ENCODE measurements at regions not wholly inside any gene's neighbourhood (a gene's known extent, or its start where the extent isn't known, plus 50 kb on each side); places are given as distances from the start of the nearest gene placed in this dataset.
"Not testable (repeated sequence)": the region's sequence is repeated elsewhere in the genome, so short reads cannot be mapped to it uniquely, and the experiment has no call there.

DNA sequence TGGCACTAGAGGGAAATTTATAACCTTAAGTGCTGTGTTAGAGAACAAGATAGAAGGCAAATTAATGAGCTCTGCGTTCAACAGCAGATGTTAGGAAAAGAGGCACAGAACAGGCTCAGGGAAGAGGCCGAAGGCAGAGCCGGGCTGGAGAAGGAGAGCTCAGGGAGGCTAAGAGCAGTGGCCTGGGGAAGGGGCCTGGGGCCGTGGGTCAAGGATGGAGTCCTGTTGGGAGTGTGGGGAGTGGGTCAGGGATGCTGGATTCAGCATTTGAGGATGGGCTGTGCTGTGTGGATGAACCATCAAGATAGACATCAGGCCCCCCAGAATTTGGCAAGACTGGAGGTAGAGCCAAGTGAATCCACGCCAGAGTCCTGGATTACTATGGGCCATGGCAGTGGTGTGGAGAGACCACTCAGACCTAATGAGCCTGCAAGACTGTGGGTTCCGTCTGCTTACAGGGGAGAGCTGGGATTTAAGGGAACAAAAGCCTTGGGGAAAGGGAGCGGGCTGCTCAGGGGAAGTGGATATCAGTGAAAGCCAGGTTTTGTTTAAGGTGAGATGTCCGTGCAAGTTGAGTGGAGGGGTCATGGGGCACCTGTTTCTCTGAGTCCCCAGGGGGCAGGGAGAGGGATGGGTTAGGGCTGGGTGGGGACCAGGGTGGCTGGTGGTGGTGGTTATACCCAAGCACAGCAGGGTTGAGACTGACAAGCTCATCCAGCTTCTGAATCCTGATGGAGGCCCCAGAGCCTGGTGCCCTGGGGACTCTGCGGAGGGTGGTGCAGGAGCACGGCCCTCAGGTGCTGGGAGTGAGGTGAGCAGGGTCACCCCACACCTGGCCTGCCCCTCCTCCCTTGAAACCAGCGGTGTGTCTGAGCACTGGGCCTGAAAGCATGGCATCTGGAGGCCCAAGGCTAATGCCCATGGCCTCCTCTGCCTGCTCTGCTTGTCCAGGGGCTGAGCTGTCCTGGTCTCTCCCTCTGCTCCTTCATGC lies 101.7 kb downstream of the BMS1 start:
- 76% methylated on average over 10 of the region's 11 CpGs for WGBS (ENCODE audit: insufficient coverage)
- no peaks in the 10 kb centered on the region for H3K4me1 ChIP-seq (ENCODE audit: control insufficient read depth, insufficient read depth, low read length)

DNA sequence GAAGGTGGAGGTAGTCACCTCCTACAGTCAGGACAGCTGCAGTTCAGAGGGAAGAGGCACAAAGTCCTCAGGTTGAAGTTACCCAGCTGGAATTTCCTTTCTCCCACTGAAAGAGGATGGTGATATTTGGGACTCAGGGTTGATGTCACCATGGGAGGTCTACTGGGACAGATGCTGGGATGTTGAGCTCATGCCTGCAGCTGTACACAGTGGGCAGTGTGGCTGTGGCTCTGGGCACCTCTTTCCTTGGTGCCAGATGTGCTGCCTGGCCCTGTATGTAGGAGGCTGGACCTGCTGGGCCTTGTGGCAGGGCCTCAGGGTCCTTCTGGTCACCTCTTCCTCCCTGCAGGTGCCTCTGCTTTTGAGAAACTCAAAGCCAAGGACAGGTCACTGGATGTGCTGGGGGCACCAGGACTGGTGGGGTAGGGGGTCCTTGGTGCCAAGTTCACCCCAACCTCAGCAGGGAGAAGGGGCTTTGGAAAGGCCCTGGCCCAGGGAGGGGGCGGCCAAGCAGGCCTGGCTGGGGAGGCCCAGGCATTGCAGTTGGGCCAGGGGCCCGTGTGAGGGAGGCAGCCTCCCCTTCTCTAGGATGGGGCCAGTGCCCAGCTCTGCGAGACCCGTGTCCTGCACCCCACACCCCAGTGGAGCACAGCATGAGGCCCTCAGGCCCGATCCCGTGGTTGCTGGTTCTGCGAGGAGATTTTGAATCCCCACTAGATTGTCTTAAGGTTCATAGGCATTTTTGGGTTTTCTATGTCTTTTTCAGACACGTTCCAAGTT lies 103.1 kb downstream of the BMS1 start:
- Histone ChIP-seq H3K4me1 (ENCODE audit: control insufficient read depth, insufficient read depth, low read length) (no peaks in the 10 kb centered on the region), H3K36me3 (ENCODE audit: control insufficient read depth, insufficient read depth, low read length) (no peaks in the 10 kb centered on the region), H3K4me3 (ENCODE audit: low read depth, low read length) (no peak overlapping the region), H3K27me3 (ENCODE audit: control insufficient read depth, insufficient read depth, low read length) (no peaks in the 10 kb centered on the region), H3K9me3 (ENCODE audit: control insufficient read depth, insufficient read depth, low read length) (no peaks in the 10 kb centered on the region), H3K27ac (ENCODE audit: low read depth, low read length) (no peak overlapping the region)
- WGBS (ENCODE audit: insufficient coverage) = 89% methylated on average over 7 of the region's 8 CpGs
- DNase-seq (ENCODE audit: low read depth in 4 of 6, low spot score in 6 of 6) = no peak

More for the DNA sequence above, 101.7 kb downstream of the BMS1 start:
- H3K9me3 ChIP-seq (ENCODE audit: control insufficient read depth, insufficient read depth, low read length) = no peaks in the 10 kb centered on the region
- no peak for DNase-seq (ENCODE audit: low read depth in 4 of 6, low spot score in 6 of 6)
- H3K27me3 ChIP-seq (ENCODE audit: control insufficient read depth, insufficient read depth, low read length) = no peaks in the 10 kb centered on the region
- H3K4me3 ChIP-seq (ENCODE audit: low read depth, low read length) = no peak overlapping the region
- H3K36me3 ChIP-seq (ENCODE audit: control insufficient read depth, insufficient read depth, low read length) = no peaks in the 10 kb centered on the region
- H3K27ac ChIP-seq (ENCODE audit: low read depth, low read length) = no peak overlapping the region

DNA sequence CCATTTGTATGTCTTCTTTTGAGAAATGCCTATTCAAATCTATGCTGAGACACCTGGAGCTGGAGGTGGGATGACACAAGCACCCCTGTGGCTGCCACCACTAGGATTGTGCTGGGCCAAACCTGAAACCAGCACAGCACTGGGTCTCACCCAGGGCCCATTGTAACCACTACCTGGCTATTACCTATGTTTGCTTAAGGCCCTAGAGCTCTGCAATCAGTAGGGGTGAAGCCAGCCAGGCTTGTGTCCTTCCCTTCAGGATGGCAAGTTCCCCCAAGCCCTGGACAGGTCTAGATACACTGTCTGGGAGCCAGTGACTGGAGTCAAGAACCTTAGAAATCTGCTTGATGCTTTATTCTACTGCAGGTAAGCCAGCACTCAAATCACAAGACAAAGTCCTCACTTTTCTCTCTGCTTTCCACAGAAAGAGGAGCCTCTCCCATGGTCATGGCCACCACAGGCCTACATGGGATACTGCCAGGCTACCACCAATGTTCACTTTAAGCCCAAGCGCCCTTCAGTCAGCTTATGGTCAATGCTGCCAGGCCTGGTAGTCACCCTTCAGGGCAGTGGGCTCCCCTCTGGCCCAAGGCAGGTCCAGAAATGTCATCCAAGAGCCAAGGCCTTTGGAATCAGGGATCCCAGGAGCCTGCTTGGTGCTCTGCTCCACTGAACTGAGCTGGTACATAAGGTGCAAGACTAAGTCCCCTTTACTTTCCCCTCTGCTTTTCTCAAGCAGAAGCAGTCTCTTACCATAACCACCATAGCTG lies 105.3 kb downstream of the BMS1 start:
- Histone ChIP-seq H3K9me3 (ENCODE audit: control insufficient read depth, insufficient read depth, low read length) (no peaks in the 10 kb centered on the region), H3K27ac (ENCODE audit: low read depth, low read length) (no peak overlapping the region), H3K4me1 (ENCODE audit: control insufficient read depth, insufficient read depth, low read length) (no peaks in the 10 kb centered on the region), H3K27me3 (ENCODE audit: control insufficient read depth, insufficient read depth, low read length) (peaks cover 1% of the 10 kb centered on the region), H3K36me3 (ENCODE audit: control insufficient read depth, insufficient read depth, low read length) (no peaks in the 10 kb centered on the region), H3K4me3 (ENCODE audit: low read depth, low read length) (no peak overlapping the region)
- no peak for DNase-seq (ENCODE audit: low read depth in 4 of 6, low spot score in 6 of 6)
- 81% methylated on average over 1 of the region's 1 CpG for WGBS (ENCODE audit: insufficient coverage)

- no peak overlapping the region for H3K4me3 ChIP-seq (ENCODE audit: low read depth, low read length)
- no peaks in the 10 kb centered on the region for H3K9me3 ChIP-seq (ENCODE audit: control insufficient read depth, insufficient read depth, low read length)
- H3K27ac ChIP-seq (ENCODE audit: low read depth, low read length) = no peak overlapping the region
- WGBS (ENCODE audit: insufficient coverage) = 40% methylated on average over 1 of the region's 4 CpGs
- H3K27me3 ChIP-seq (ENCODE audit: control insufficient read depth, insufficient read depth, low read length) = peaks cover 2% of the 10 kb centered on the region
- no peaks in the 10 kb centered on the region for H3K4me1 ChIP-seq (ENCODE audit: control insufficient read depth, insufficient read depth, low read length)
- peak in 2 of 6 donors; percentile 3 to 30 for DNase-seq (ENCODE audit: low read depth in 4 of 6, low spot score in 6 of 6)
- no peaks in the 10 kb centered on the region for H3K36me3 ChIP-seq (ENCODE audit: control insufficient read depth, insufficient read depth, low read length)
Measured at GRCh38 chr10:42888504-42889095, 106.0 kb downstream of the BMS1 start.

- no peak overlapping the region for H3K27ac ChIP-seq (ENCODE audit: low read depth, low read length)
- no peak overlapping the region for H3K4me3 ChIP-seq (ENCODE audit: low read depth, low read length)
- DNase-seq (ENCODE audit: low read depth in 4 of 6, low spot score in 6 of 6) = no peak
- H3K36me3 ChIP-seq (ENCODE audit: control insufficient read depth, insufficient read depth, low read length) = no peaks in the 10 kb centered on the region
- 93% methylated on average over 3 of the region's 7 CpGs for WGBS (ENCODE audit: insufficient coverage)
- H3K27me3 ChIP-seq (ENCODE audit: control insufficient read depth, insufficient read depth, low read length) = peaks cover 25% of the 10 kb centered on the region
- peaks cover 7% of the 10 kb centered on the region for H3K4me1 ChIP-seq (ENCODE audit: control insufficient read depth, insufficient read depth, low read length)
- H3K9me3 ChIP-seq (ENCODE audit: control insufficient read depth, insufficient read depth, low read length) = peaks cover 1% of the 10 kb centered on the region
Measured at GRCh38 chr10:42896735-42897134, 114.1 kb downstream of the BMS1 start.

GRCh38 chr10:42898037-42898960 lies 115.7 kb downstream of the BMS1 start:
- peaks cover 7% of the 10 kb centered on the region for H3K4me1 ChIP-seq (ENCODE audit: control insufficient read depth, insufficient read depth, low read length)
- no peak overlapping the region for H3K27ac ChIP-seq (ENCODE audit: low read depth, low read length)
- peaks cover 23% of the 10 kb centered on the region for H3K27me3 ChIP-seq (ENCODE audit: control insufficient read depth, insufficient read depth, low read length)
- H3K9me3 ChIP-seq (ENCODE audit: control insufficient read depth, insufficient read depth, low read length) = peaks cover 3% of the 10 kb centered on the region
- DNase-seq (ENCODE audit: low read depth in 4 of 6, low spot score in 6 of 6) = no peak
- 16% methylated on average over 74 of the region's 83 CpGs for WGBS (ENCODE audit: insufficient coverage)
- H3K36me3 ChIP-seq (ENCODE audit: control insufficient read depth, insufficient read depth, low read length) = no peaks in the 10 kb centered on the region
- H3K4me3 ChIP-seq (ENCODE audit: low read depth, low read length) = no peak overlapping the region

- 93% methylated on average over 10 of the region's 17 CpGs for WGBS (ENCODE audit: insufficient coverage)
- H3K36me3 ChIP-seq (ENCODE audit: control insufficient read depth, insufficient read depth, low read length) = no peaks in the 10 kb centered on the region
- no peak overlapping the region for H3K4me3 ChIP-seq (ENCODE audit: low read depth, low read length)
- H3K9me3 ChIP-seq (ENCODE audit: control insufficient read depth, insufficient read depth, low read length) = peaks cover 3% of the 10 kb centered on the region
- H3K4me1 ChIP-seq (ENCODE audit: control insufficient read depth, insufficient read depth, low read length) = peaks cover 7% of the 10 kb centered on the region
- H3K27ac ChIP-seq (ENCODE audit: low read depth, low read length) = no peak overlapping the region
- DNase-seq (ENCODE audit: low read depth in 4 of 6, low spot score in 6 of 6) = no peak
- H3K27me3 ChIP-seq (ENCODE audit: control insufficient read depth, insufficient read depth, low read length) = peaks cover 23% of the 10 kb centered on the region
Measured at GRCh38 chr10:42899036-42899435, 116.4 kb downstream of the BMS1 start.

- not testable (repeated sequence) for H3K4me1 ChIP-seq (ENCODE audit: control insufficient read depth, insufficient read depth, low read length); H3K36me3 ChIP-seq (ENCODE audit: control insufficient read depth, insufficient read depth, low read length); H3K27ac ChIP-seq (ENCODE audit: low read depth, low read length); DNase-seq (ENCODE audit: low read depth in 4 of 6, low spot score in 6 of 6); H3K4me3 ChIP-seq (ENCODE audit: low read depth, low read length); H3K9me3 ChIP-seq (ENCODE audit: control insufficient read depth, insufficient read depth, low read length)
- peaks cover 23% of the 10 kb centered on the region for H3K27me3 ChIP-seq (ENCODE audit: control insufficient read depth, insufficient read depth, low read length)
- WGBS (ENCODE audit: insufficient coverage) = 98% methylated on average over 9 of the region's 24 CpGs
Measured at GRCh38 chr10:42900346-42900745, 117.8 kb downstream of the BMS1 start.

All from spinal cord (tissue), 9 donors.